ENCODE measurements at regions not wholly inside any gene's neighbourhood (a gene's known extent, or its start where the extent isn't known, plus 50 kb on each side); places are given as distances from the start of the nearest gene placed in this dataset.

- H4K8ac ChIP-seq (ENCODE audit: low read depth in 2 of 2, low read length in 2 of 2), result no peak overlapping the region
- H2BK15ac ChIP-seq (ENCODE audit: low read depth, low read length), result no peak overlapping the region
- ATAC-seq (ENCODE audit: low read depth) (no peak), DNase-seq (no peak)
- no peak overlapping the region for H3K23ac ChIP-seq (ENCODE audit: low read depth, low read length)
- H2BK5ac ChIP-seq (ENCODE audit: low read depth, low read length, poor library complexity, severe bottlenecking), result no peak overlapping the region
- H2AK9ac ChIP-seq (replicated peaks; ENCODE audit: low read depth, low read length, poor library complexity), result no peak overlapping the region
- no peak overlapping the region for H4K5ac ChIP-seq (ENCODE audit: low read depth, low read length)
- no peak overlapping the region for H2AFZ ChIP-seq (replicated peaks; ENCODE audit: low read length, poor library complexity)
- dilution Hi-C loops (cut with HindIII; ENCODE audit: low sequenced_read_pairs, unreplicated experiment) (no loop called here), in situ Hi-C loops (cut with MboI; ENCODE audit: low sequenced_read_pairs) (no loop called here), intact Hi-C loops (cut with micrococcal nuclease) (no loop called here)
- TF ChIP-seq POLR2A (IDR thresholded peaks at IDR 0.05; ENCODE audit: low read depth, low read length), result no peak
- no peak for TF ChIP-seq NFE2L2 (IDR thresholded peaks at IDR 0.05; ENCODE audit: low read depth, low read length)
- TF ChIP-seq CHD1 (IDR thresholded peaks at IDR 0.05; ENCODE audit: low read depth, low read length), result no peak
- TF ChIP-seq RAD21 (IDR thresholded peaks at IDR 0.05; ENCODE audit: low read length), result no peak
- TF ChIP-seq MAFK (IDR thresholded peaks at IDR 0.05; ENCODE audit: low read depth, low read length), result no peak
- no peak for TF ChIP-seq CEBPB (IDR thresholded peaks at IDR 0.05; ENCODE audit: low read depth, low read length)
- no peak for TF ChIP-seq FOS (IDR thresholded peaks at IDR 0.05; ENCODE audit: low read depth, low read length)
- TF ChIP-seq RFX5 (IDR thresholded peaks at IDR 0.05; ENCODE audit: low read depth, low read length), result no peak
- TF ChIP-seq CTCF (conservative IDR thresholded peaks at IDR 0.05; ENCODE audit: low read depth, low read length), result no peak
- no peak for TF ChIP-seq MAZ (IDR thresholded peaks at IDR 0.05; ENCODE audit: borderline replicate concordance, low read depth, low read length)
- TF ChIP-seq RCOR1 (IDR thresholded peaks at IDR 0.05; ENCODE audit: insufficient replicate concordance, low read length), result no peak
- no peak for TF ChIP-seq ELK1 (IDR thresholded peaks at IDR 0.05; ENCODE audit: borderline replicate concordance, low read depth, low read length)
- no peak for TF ChIP-seq SMC3 (IDR thresholded peaks at IDR 0.05; ENCODE audit: low read depth, low read length)
- TF ChIP-seq USF2 (IDR thresholded peaks at IDR 0.05; ENCODE audit: low read depth, low read length), result no peak
- TF ChIP-seq MXI1 (IDR thresholded peaks at IDR 0.05; ENCODE audit: borderline replicate concordance, low read depth, low read length), result no peak
- no peak for TF ChIP-seq BHLHE40 (IDR thresholded peaks at IDR 0.05; ENCODE audit: low read depth, low read length)
- no peak overlapping the region for H3K14ac ChIP-seq (replicated peaks; ENCODE audit: low read depth, low read length)
- no peak overlapping the region for H4K91ac ChIP-seq (ENCODE audit: insufficient read depth, low read depth, low read length)
- H3K4me1 ChIP-seq (ENCODE audit: control insufficient read depth, insufficient read depth, low read length), result no peaks in the 10 kb centered on the region
- POLR2A ChIA-PET (ENCODE audit: unreplicated experiment), result no interaction called here
- H2BK20ac ChIP-seq (ENCODE audit: low read depth, low read length), result no peak overlapping the region
- H2BK120ac ChIP-seq (ENCODE audit: low read depth, low read length), result no peak overlapping the region
- no peak overlapping the region for H2AK5ac ChIP-seq (ENCODE audit: low read depth, low read length)
- no peak overlapping the region for H3K18ac ChIP-seq (ENCODE audit: low read depth, low read length)
- no peaks in the 10 kb centered on the region for H3K9me1 ChIP-seq (ENCODE audit: insufficient read depth, low read length)
- H3K56ac ChIP-seq (ENCODE audit: extremely low read depth, insufficient read depth, low read length), result no peak overlapping the region
- H4K20me1 ChIP-seq (ENCODE audit: insufficient read depth, low read length), result no peaks in the 10 kb centered on the region
- H3K27me3 ChIP-seq (ENCODE audit: control insufficient read depth, insufficient read depth, low read length), result no peaks in the 10 kb centered on the region
- H3K9ac ChIP-seq (ENCODE audit: low read depth, low read length), result no peak overlapping the region
- H3K4me2 ChIP-seq (ENCODE audit: low read depth, low read length), result no peak overlapping the region
- no peak overlapping the region for H3K4me3 ChIP-seq (ENCODE audit: insufficient read depth, low read depth, low read length)
- 63% methylated on average over 6 of the region's 13 CpGs; no CpG with 5 or more reads in 1 of the 2 experiments for WGBS, 2 experiments (ENCODE audit: extremely low coverage in 2 of 2, insufficient read length in 1 of 2)
- H3K79me1 ChIP-seq (ENCODE audit: low read depth in 1 of 2, low read length in 2 of 2), result no peaks in the 10 kb centered on the region
- CTCF ChIA-PET, result no interaction called here
- no peak overlapping the region for H3K27ac ChIP-seq (ENCODE audit: insufficient read depth, low read length)
- BruUV-seq (replicated peaks), result no TSS peak
- no peaks in the 10 kb centered on the region for H3K9me3 ChIP-seq (ENCODE audit: control insufficient read depth, insufficient read depth, low read length)
- no peaks in the 10 kb centered on the region for H3K36me3 ChIP-seq (ENCODE audit: control insufficient read depth, insufficient read depth, low read length)
- H3K4ac ChIP-seq (ENCODE audit: low read depth, low read length), result no peak overlapping the region
These were observed 88.8 kb downstream of the CHST1 start for GRCh38 chr11:45576461-45577215.

Data from IMR-90 (cell line).